H1 (cell line): ENCODE measurements at regions not wholly inside any gene's neighbourhood (a gene's known extent, or its start where the extent isn't known, plus 50 kb on each side); places are given as distances from the start of the nearest gene placed in this dataset.

ENCODE experiments used
- CTCF ChIA-PET: fragments of 300-600 bp; sonication (Branson Sonifier 250); formaldehyde crosslinking; loops from one replicate; lab custom pipeline; 2021; ENCODE audit not compliant: partially characterized antibody; lab: Charles Lee
- POLR2A ChIA-PET: fragments of 300-600 bp; sonication (Branson Sonifier 250); formaldehyde crosslinking; loops from one replicate; lab custom pipeline; 2021; ENCODE audit warnings: inconsistent platforms; ENCODE audit not compliant: partially characterized antibody; lab: Charles Lee
- DNase-seq, 2 experiments: peaks; one replicate each; pipeline versions ENCODE4 v3.0.0 to v3.0.0-alpha.2; 2010 to 2022; ENCODE audit warnings: low spot score in 2 of 2, low read depth in 1 of 2, mixed read lengths in 1 of 2
- FAIRE-seq: peaks from 2 replicates; lab custom pipeline; 2011; peaks lifted over from hg19 to GRCh38; lab: Jason Lieb, UNC
- H2AFZ ChIP-seq: 2 replicates; pipeline ENCODE4 v1.8.1; 2012; ENCODE audit warnings: low read length, inconsistent platforms
- H2AK5ac ChIP-seq: 2 replicates; pipeline ENCODE4 v1.6.1; 2013; ENCODE audit warnings: low read depth, low read length
- H2BK120ac ChIP-seq: replicated peaks from 2 replicates; pipeline ENCODE3; 2013; ENCODE audit warnings: low read depth, low read length, inconsistent platforms
- H2BK12ac ChIP-seq: 2 replicates; pipeline ENCODE4 v1.6.1; 2013; ENCODE audit warnings: low read depth, low read length
- H2BK15ac ChIP-seq: 2 replicates; pipeline ENCODE4 v1.6.1; 2013; ENCODE audit warnings: low read length
- H2BK20ac ChIP-seq: 2 replicates; pipeline ENCODE4 v1.6.1; 2013; ENCODE audit warnings: low read length
- H2BK5ac ChIP-seq: 2 replicates; pipeline ENCODE4 v1.6.1; 2013; ENCODE audit warnings: low read depth, low read length
- H3K14ac ChIP-seq: 2 replicates; pipeline ENCODE4 v1.6.1; 2013; ENCODE audit warnings: inconsistent platforms; ENCODE audit not compliant: insufficient read length
- H3K18ac ChIP-seq: 2 replicates; pipeline ENCODE4 v1.6.1; 2013; ENCODE audit warnings: low read length; ENCODE audit errors: extremely low read depth
- H3K23ac ChIP-seq: 2 replicates; pipeline ENCODE4 v1.6.1; 2013; ENCODE audit warnings: inconsistent platforms; ENCODE audit not compliant: insufficient read length
- H3K23me2 ChIP-seq: 2 replicates; pipeline ENCODE4 v1.6.1; 2013; ENCODE audit warnings: low read depth, low read length
- H3K27ac ChIP-seq: 2 replicates; pipeline ENCODE4 v1.6.1; 2011; ENCODE audit warnings: low read depth, low read length, inconsistent platforms
- H3K27me3 ChIP-seq, 4 experiments: replicated peaks in 1 of 4; 1 replicate in 1 of 4; 2 replicates in 3 of 4; pipeline versions ENCODE4 v1.6.1 to v1.8.1; 2011 to 2013; ENCODE audit warnings: low read length in 3 of 4, mild to moderate bottlenecking in 3 of 4, inconsistent platforms in 2 of 4, mixed read lengths in 2 of 4, moderate library complexity in 1 of 4; ENCODE audit not compliant: control insufficient read depth in 3 of 4, insufficient read depth in 3 of 4; ENCODE audit errors: extremely low read depth in 1 of 4
- H3K36me3 ChIP-seq, 4 experiments: 2 replicates each; pipeline versions ENCODE4 v1.6.1 to v1.8.1; 2011 to 2013; ENCODE audit warnings: mild to moderate bottlenecking in 4 of 4, low read length in 3 of 4, moderate library complexity in 2 of 4, control low read depth in 1 of 4, inconsistent platforms in 1 of 4; ENCODE audit not compliant: insufficient read depth in 4 of 4, control insufficient read depth in 2 of 4
- H3K4ac ChIP-seq: replicated peaks from 2 replicates; pipeline ENCODE3; 2013; ENCODE audit warnings: low read length, low read depth, mixed read lengths, inconsistent platforms; ENCODE audit not compliant: insufficient read length
- H3K4me1 ChIP-seq, 4 experiments: replicated peaks in 1 of 4; 1 replicate in 1 of 4; 2 replicates in 3 of 4; pipeline versions ENCODE4 v1.6.1 to v1.8.1; 2011 to 2013; ENCODE audit warnings: low read length in 3 of 4, inconsistent platforms in 2 of 4, mixed read lengths in 1 of 4; ENCODE audit not compliant: insufficient read depth in 4 of 4, control insufficient read depth in 3 of 4
- H3K4me2 ChIP-seq, 2 experiments: 2 replicates each; pipeline versions ENCODE4 v1.6.1 to v1.8.1; 2011 to 2013; ENCODE audit warnings: low read depth in 2 of 2, low read length in 2 of 2, control low read depth in 1 of 2, inconsistent platforms in 1 of 2, mild to moderate bottlenecking in 1 of 2; ENCODE audit not compliant: insufficient read depth in 1 of 2
- H3K4me3 ChIP-seq, 4 experiments: fragments of 200-600, 300-600 bp in 1 of 4; sonication (generic), shearing (Covaris generic), sonication (Bioruptor Twin) in 1 of 4; 2 replicates each; pipeline versions ENCODE4 v1.5.1 to v1.8.1; 2011 to 2016; ENCODE audit warnings: low read length in 4 of 4, low read depth in 3 of 4, control low read depth in 2 of 4, inconsistent platforms in 2 of 4, mild to moderate bottlenecking in 2 of 4, mixed read lengths in 1 of 4, moderate library complexity in 1 of 4; ENCODE audit not compliant: insufficient read depth in 2 of 4; ENCODE audit errors: extremely low read depth in 1 of 4
- H3K56ac ChIP-seq: replicated peaks from 2 replicates; pipeline ENCODE3; 2013; ENCODE audit warnings: low read depth, mild to moderate bottlenecking, mixed read lengths, low read length, inconsistent platforms; ENCODE audit not compliant: insufficient read length
- H3K79me1 ChIP-seq: 2 replicates; pipeline ENCODE4 v1.6.1; 2013; ENCODE audit warnings: low read depth, low read length, control low read depth
- H3K79me2 ChIP-seq, 2 experiments: 2 replicates each; pipeline versions ENCODE4 v1.6.1 to v1.8.1; 2012 to 2013; ENCODE audit warnings: low read length in 2 of 2, mild to moderate bottlenecking in 2 of 2, inconsistent platforms in 1 of 2; ENCODE audit not compliant: insufficient read depth in 2 of 2, control insufficient read depth in 1 of 2
- H3K9ac ChIP-seq, 4 experiments: replicated peaks in 1 of 4; 1 replicate in 1 of 4; 2 replicates in 3 of 4; pipeline versions ENCODE4 v1.6.1 to v1.8.1; 2011 to 2013; ENCODE audit warnings: low read depth in 3 of 4, low read length in 3 of 4, control low read depth in 2 of 4, mild to moderate bottlenecking in 2 of 4, moderate library complexity in 2 of 4, inconsistent platforms in 1 of 4; ENCODE audit errors: extremely low read depth in 1 of 4
- H3K9me3 ChIP-seq, 2 experiments: 2 replicates each; pipeline versions ENCODE4 v1.6.1 to v1.8.1; 2012 to 2013; ENCODE audit warnings: mild to moderate bottlenecking in 2 of 2, moderate library complexity in 2 of 2, control low read depth in 1 of 2, inconsistent platforms in 1 of 2, low read depth in 1 of 2, low read length in 1 of 2, mixed read lengths in 1 of 2; ENCODE audit not compliant: insufficient read depth in 2 of 2
- H4K20me1 ChIP-seq, 2 experiments: replicated peaks in 1 of 2; 2 replicates each; pipeline versions ENCODE3 to v1.8.1; 2011 to 2013; ENCODE audit warnings: inconsistent platforms in 2 of 2, low read length in 2 of 2, mild to moderate bottlenecking in 1 of 2; ENCODE audit not compliant: insufficient read depth in 2 of 2, control insufficient read depth in 1 of 2
- H4K5ac ChIP-seq: 2 replicates; pipeline ENCODE4 v1.6.1; 2013; ENCODE audit warnings: low read length, low read depth, mixed read lengths, inconsistent platforms; ENCODE audit not compliant: insufficient read length
- H4K8ac ChIP-seq: 2 replicates; pipeline ENCODE4 v1.8.0; 2013; ENCODE audit warnings: mild to moderate bottlenecking, moderate library complexity, low read length, inconsistent platforms; ENCODE audit not compliant: insufficient read depth; ENCODE audit errors: extremely low read depth
- H4K91ac ChIP-seq: replicated peaks from 2 replicates; pipeline ENCODE3; 2013; ENCODE audit warnings: low read length, mixed read lengths, inconsistent platforms; ENCODE audit not compliant: insufficient read length
- BRCA1 ChIP-seq: IDR thresholded peaks from 2 replicates; pipeline ENCODE4 v1.6.1; 2012; ENCODE audit warnings: low read depth, low read length, improper control_type of control experiment
- CBX5 ChIP-seq: fragments of 300-800, 300-1000 bp; sonication (generic); IDR thresholded peaks from 2 replicates; pipeline ENCODE4 v1.7.1; 2016; ENCODE audit warnings: antibody characterized with exemption, low read length, low read depth
- EGR1 ChIP-seq: IDR thresholded peaks from 2 replicates; pipeline ENCODE4 v1.6.1; 2011; ENCODE audit warnings: low read depth, low read length, borderline replicate concordance
- JUND ChIP-seq: IDR thresholded peaks from 2 replicates; pipeline ENCODE4 v1.6.1; 2011; ENCODE audit warnings: mild to moderate bottlenecking, improper control_type of control experiment, low read length
- MAFK ChIP-seq: IDR thresholded peaks from 2 replicates; pipeline ENCODE4 v1.6.1; 2012; ENCODE audit warnings: low read depth, mild to moderate bottlenecking, improper control_type of control experiment, low read length
- NANOG ChIP-seq: IDR thresholded peaks from 2 replicates; pipeline ENCODE4 v1.6.1; 2011; ENCODE audit warnings: low read length, low read depth, mild to moderate bottlenecking, inconsistent platforms; ENCODE audit not compliant: insufficient read depth, poor library complexity, severe bottlenecking
- POLR2A ChIP-seq, 2 experiments: IDR thresholded peaks; 1 replicate in 1 of 2; 2 replicates in 1 of 2; pipeline ENCODE4 v1.6.1; 2011; ENCODE audit warnings: low read depth in 2 of 2, low read length in 2 of 2, mild to moderate bottlenecking in 2 of 2; ENCODE audit errors: control extremely low read depth in 1 of 2
- RAD21 ChIP-seq, 2 experiments: IDR thresholded peaks in 1 of 2; conservative IDR thresholded peaks in 1 of 2; 2 replicates each; pipeline ENCODE4 v1.6.1; 2011; ENCODE audit warnings: low read depth in 2 of 2, low read length in 2 of 2, improper control_type of control experiment in 1 of 2, inconsistent platforms in 1 of 2, mild to moderate bottlenecking in 1 of 2, moderate library complexity in 1 of 2

- no peak overlapping the region for H3K18ac ChIP-seq
- no peak overlapping the region for H4K91ac ChIP-seq
- H2BK20ac ChIP-seq: no peak overlapping the region
- no peaks in the 10 kb centered on the region for H3K36me3 ChIP-seq
- no peak overlapping the region for H4K8ac ChIP-seq
- no peaks in the 10 kb centered on the region for H3K27me3 ChIP-seq
- H2AFZ ChIP-seq: no peak overlapping the region
- CTCF ChIA-PET: no interaction called here
- no peak overlapping the region for H3K4me2 ChIP-seq
- no peaks in the 10 kb centered on the region for H3K9me3 ChIP-seq
- no peak overlapping the region for H3K4me3 ChIP-seq
- no peak overlapping the region for H3K14ac ChIP-seq
- H4K20me1 ChIP-seq: no peaks in the 10 kb centered on the region
- no peak overlapping the region for H2BK15ac ChIP-seq
- H3K79me1 ChIP-seq: no peaks in the 10 kb centered on the region
- DNase-seq (no peak), FAIRE-seq (no peak)
- no peaks in the 10 kb centered on the region for H3K23me2 ChIP-seq
- no peak overlapping the region for H3K56ac ChIP-seq
- TF ChIP-seq NANOG (no peak), POLR2A (IDR thresholded peaks at IDR 0.05; ENCODE audit: control extremely low read depth in 1 of 2, low read depth in 2 of 2, low read length in 2 of 2) (no peak), BRCA1 (no peak), JUND (no peak), RAD21 (IDR thresholded peaks at IDR 0.05 in 1 of 2, conservative IDR thresholded peaks at IDR 0.05 in 1 of 2; ENCODE audit: low read depth in 2 of 2, low read length in 2 of 2) (no peak), MAFK (peak; percentile 33; the same call in 1 of the 2 replicates), EGR1 (no peak), CBX5 (no peak)
- TF ChIP-seq, all 59 proteins: peak for 1
- Histone ChIP-seq H3K27ac (no peak overlapping the region), H3K9ac (no peak overlapping the region), H2BK5ac (no peak overlapping the region), H2BK12ac (no peak overlapping the region), H2BK120ac (no peak overlapping the region), H2AK5ac (no peak overlapping the region), H3K4ac (no peak overlapping the region), H3K79me2 (no peaks in the 10 kb centered on the region), H4K5ac (no peak overlapping the region), H3K4me1 (no peaks in the 10 kb centered on the region), H3K23ac (no peak overlapping the region)
- POLR2A ChIA-PET: no interaction called here
These were observed 80.4 kb downstream of the IFI44 start for GRCh38 chr1:78730054-78730453.
